HuH-7.5 (cell line): ENCODE measurements at regions not wholly inside any gene's neighbourhood (a gene's known extent, or its start where the extent isn't known, plus 50 kb on each side); places are given as distances from the start of the nearest gene placed in this dataset.
"Not testable (repeated sequence)": the region's sequence is repeated elsewhere in the genome, so short reads cannot be mapped to it uniquely, and the experiment has no call there.

Experiments used
- DNase-seq: peaks from one replicate; pipeline ENCODE4 v3.0.0; 2011; ENCODE audit warnings: low spot score

- no peak for DNase-seq
Measured at GRCh38 chr18:25561918-25562317, 210.0 kb upstream of the ZNF521 start.

DNA sequence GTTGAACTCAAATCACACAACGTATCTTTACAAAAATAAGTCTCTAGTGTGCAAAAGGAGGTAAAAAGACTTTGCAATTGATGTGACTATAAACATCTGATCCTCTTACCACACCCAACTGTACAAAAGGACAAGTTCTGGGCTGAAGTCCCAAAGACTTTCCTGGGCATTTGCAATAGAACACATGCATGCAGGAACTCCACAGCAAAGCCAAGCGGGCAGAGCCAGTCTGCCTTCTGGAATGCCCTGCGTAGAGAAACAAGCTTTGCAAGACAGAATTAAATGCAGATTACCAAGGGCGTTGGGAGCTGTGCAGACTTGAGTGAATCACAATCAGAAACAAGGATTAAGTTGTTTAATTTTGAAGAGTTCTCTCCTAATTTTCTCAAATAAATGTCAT, 208.4 kb upstream of the ZNF521 start:
- no peak for DNase-seq

DNA sequence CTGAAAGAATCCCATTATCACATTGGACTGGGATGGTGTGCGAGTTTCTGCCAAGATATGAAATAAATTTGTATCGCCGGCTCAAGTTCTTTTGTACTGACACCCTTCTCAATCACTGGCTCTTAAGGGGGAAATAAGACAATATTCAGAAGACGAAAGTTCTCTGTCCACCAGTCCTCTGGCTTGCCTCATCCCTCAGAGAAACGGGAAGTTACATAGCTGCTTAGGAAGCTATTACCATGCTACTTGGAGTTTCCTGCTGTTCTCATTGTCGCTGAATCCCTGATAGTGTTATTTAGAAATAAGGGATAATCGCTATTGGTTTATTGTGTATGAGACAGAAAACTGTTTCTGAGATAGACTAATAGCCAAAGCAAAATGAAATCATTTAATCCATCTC, 205.0 kb upstream of the ZNF521 start:
- no peak for DNase-seq

DNA sequence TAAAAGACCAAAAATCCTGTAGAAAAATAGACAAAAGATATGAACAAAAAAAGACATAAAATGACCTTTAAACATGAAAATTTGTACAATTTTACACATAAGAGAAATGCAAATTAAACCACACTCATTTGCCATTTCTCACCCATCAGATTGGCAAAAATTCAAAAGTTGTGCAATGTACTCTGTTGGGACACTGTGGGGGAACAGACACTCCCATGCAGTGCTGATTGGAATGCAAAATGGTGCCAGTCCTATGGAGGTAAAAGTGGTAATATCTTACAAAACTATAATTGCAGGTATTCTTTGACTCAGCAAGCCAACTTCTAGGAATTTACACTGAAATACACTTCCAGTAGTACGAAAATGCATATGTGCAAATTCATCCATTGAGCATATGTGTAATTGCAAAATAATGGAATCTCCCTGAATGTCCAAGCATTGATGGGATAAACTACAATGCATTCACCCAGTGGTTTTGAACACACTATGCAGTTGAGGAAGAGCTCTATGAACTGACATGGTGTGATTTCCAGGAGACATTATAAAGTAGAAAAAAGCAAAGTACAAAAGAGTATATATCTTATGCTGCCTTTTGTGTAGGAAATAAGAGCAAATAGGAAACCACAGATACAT, 201.8 kb upstream of the ZNF521 start:
- DNase-seq: no peak

GRCh38 chr18:25544546-25545287, 192.8 kb upstream of the ZNF521 start:
- DNase-seq: no peak

- DNase-seq: no peak
Measured at GRCh38 chr18:25538175-25538922, 186.4 kb upstream of the ZNF521 start.

DNA sequence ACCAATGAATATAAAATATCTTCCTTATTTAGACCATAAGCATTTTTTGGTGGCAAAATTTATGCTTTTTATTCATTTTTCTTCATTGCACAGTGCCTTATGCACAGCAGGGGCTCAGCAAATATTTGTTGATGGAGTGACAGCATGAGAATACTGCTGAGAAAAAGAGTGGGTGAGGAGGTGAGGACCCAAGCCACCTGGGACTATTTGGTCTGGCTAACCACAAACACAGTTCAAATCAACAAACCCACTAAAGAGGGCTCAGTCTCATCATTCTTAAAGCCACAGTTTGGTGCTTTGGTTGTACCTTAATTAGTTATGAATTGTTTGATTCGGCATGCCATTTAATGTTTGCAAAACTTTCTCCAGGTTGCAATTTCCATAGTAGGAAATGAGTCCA, 183.5 kb upstream of the ZNF521 start:
- DNase-seq: no peak

GRCh38 chr18:25534401-25534800, 182.4 kb upstream of the ZNF521 start:
- DNase-seq: no peak

DNA sequence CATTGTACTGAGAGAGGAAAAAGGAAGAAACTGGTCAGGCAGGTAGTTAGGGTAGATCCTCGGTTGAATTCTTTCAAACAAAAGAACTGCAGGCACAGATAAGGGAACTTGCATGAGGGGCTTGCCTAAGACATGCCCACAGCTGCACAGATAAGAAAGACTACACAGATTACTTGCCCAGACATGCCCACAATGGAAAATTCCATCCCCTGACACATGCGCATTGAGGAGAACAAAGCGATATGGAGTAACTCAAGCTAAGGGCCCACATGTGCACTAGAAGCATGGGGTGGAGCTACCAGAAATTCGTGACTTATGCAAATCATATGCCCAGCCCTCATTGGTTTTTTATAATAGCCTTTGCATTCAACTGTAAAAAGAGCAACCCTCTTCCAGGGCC, 181.3 kb upstream of the ZNF521 start:
- DNase-seq: no peak

GRCh38 chr18:25531207-25531606, 179.2 kb upstream of the ZNF521 start:
- DNase-seq: no peak

DNA sequence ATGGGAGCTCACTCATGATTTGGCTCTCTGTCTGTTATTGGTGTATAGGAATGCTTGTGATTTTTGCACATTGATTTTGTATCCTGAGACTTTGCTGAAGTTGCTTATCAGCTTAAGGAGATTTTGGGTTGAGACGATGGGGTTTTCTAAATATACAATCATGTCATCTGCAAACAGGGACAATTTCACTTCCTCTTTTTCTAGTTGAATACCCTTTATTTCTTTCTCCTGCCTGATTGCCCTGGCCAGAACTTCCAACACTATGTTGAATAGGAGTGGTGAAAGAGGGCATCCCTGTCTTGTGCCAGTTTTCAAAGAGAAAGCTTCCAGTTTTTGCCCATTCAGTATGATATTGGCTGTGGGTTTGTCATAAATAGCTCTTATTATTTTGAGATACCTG, 173.8 kb upstream of the ZNF521 start:
- DNase-seq: not testable (repeated sequence)

DNA sequence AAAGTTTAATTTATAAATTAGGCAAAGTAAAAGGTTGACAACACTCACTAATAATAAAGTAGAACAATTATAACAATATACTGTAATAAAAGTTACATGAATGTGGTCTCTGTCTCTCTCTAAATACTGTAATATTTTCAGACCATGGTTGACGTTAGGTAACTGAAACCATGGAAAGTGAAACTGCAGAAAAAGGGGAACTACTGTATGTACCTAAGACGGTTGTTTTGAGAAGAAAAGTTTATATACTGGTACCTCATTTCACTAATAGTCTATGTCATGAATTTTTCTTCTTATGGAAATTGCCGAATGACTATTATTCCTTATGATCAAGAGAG, 166.7 kb upstream of the ZNF521 start:
- DNase-seq: no peak

- no peak for DNase-seq
Measured at GRCh38 chr18:25517881-25518715, 166.1 kb upstream of the ZNF521 start.

DNA sequence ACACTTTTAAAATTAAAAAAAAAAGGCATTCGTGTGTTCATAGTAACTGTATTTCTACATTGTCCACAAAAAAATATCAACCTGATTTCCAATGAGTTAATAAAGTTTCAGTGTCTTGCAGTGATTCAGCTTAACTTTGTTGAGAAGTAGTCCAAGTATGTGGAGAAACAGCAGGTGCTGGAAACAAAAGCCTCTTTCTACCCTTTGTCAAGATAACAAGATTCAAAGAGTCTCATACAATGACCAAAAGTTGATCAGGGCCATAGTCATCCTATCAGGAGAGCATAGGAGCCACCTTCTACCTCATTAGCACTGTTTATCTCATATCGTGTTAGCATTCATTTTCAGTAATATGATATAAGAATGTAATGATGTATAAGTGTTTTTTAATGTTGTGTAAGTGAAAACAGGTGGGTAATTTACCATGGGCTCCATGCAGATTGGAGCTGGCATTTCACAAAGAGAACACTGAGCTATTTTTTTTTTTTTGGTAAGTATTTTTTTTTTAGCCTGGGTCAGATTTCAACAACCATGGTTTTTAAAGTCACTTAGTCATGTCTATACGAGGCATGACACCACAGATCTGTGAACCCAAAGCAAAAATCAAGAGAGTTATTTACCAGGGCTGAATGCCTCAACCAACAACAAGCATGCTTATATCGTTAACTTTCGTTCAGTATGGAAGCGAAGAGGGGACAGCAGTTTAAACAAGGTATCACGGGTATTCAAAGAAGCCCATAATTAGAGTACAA, 165.0 kb upstream of the ZNF521 start:
- DNase-seq: no peak

DNA sequence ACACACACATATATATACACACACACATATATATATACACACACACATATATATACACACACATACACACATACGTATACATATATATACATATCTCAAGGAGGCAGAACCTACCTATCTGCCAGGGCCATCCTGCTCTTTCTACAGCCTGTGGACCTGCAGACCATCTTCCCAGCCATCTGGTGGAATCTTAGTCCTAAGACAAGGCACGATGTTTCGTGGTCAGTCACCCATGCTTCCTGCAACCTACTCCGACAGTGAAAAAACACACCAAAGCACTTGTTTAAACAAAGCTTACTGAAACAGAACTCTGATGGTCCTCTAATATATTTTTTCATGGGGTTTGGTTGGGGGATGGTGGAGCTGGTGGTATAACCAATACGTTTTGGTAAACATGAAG, 164.2 kb upstream of the ZNF521 start:
- DNase-seq: no peak

DNA sequence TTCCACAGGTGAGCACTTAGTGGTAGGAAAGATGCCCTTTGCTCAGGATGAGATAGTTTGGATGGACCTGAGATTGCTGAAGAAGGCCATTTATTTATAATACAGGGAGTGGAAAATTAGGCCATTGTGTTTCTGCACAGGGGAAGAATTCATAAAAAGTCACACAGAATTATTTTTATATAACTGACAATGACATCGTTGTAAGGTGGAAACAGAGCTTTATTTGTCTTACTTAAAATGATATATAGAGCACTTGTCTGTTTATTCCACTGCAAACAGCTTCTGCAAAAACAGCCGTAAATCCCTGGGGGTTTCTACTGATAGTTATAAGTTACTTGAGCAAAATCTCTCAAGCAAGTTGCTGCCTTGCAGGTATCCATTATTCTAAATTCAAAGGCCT, 158.1 kb upstream of the ZNF521 start:
- DNase-seq: no peak

- DNase-seq: no peak
Measured at GRCh38 chr18:25503567-25504081, 151.7 kb upstream of the ZNF521 start.

- DNase-seq: no peak
Measured at GRCh38 chr18:25497151-25497794, 145.3 kb upstream of the ZNF521 start.

- no peak for DNase-seq
Measured at GRCh38 chr18:25496544-25496943, 144.6 kb upstream of the ZNF521 start.

DNA sequence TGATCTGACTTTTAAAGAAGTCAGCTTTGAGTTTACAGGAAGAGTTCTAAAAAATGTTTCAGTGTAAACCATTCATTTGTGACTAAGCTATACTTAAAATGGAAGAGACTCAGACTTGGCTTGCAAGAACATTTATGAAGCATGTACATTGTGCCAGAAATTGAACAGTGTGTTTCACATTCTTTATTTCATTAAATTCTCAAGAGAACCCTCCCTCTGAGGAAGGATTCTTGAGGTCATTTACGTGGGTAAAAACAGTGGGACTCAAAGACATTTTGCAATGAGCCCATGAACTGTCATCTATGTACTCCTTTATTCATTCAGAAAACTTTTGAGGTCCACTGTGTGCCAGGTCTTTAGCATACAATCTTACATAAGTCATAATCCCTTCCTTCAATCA, 143.6 kb upstream of the ZNF521 start:
- no peak for DNase-seq

DNA sequence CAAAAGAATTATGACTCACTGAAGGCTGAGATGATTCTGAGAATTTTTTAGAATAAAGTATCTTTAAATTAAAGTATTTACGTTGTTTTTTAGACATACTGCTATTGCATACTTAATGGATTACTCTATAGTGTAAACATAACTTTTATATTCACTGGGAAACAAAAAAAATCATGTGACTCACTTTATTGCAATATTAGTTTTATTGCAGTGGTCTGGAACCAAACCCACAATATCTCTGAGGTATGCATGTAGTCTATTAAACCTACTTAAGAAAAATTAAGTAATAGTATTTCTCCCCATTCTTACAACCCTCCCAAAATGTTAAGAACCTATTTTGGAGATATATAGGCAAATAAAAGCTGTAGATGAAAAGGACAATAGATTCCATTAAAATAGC, 142.9 kb upstream of the ZNF521 start:
- no peak for DNase-seq
